ENCODE measurements at regions not wholly inside any gene's neighbourhood (a gene's known extent, or its start where the extent isn't known, plus 50 kb on each side); places are given as distances from the start of the nearest gene placed in this dataset.

DNA sequence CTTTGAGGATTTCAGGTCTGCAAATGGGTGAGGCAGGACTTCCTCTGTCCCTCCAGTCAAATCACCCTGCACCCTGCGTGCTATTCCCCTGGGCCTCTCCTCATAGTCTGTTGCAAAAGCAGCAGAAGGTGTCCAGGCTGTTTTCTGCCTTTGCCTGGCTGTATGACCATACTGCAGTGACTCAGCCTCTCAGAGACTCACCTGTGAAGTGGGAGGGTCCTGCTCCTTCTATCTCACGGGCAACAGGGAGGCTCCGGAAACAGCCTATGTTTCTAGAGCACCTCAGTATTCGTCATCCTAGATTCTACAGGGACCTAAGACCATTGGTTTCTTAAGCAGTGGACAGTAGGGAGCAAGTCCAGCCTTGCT is 216.4 kb downstream of the TLE3 start:
- TF ChIP-seq, protein P1, sequence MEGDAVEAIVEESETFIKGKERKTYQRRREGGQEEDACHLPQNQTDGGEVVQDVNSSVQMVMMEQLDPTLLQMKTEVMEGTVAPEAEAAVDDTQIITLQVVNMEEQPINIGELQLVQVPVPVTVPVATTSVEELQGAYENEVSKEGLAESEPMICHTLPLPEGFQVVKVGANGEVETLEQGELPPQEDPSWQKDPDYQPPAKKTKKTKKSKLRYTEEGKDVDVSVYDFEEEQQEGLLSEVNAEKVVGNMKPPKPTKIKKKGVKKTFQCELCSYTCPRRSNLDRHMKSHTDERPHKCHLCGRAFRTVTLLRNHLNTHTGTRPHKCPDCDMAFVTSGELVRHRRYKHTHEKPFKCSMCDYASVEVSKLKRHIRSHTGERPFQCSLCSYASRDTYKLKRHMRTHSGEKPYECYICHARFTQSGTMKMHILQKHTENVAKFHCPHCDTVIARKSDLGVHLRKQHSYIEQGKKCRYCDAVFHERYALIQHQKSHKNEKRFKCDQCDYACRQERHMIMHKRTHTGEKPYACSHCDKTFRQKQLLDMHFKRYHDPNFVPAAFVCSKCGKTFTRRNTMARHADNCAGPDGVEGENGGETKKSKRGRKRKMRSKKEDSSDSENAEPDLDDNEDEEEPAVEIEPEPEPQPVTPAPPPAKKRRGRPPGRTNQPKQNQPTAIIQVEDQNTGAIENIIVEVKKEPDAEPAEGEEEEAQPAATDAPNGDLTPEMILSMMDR (IDR thresholded peaks at IDR 0.05), result no peak
- no peak for TF ChIP-seq POLR2AphosphoS5 (IDR thresholded peaks at IDR 0.05; ENCODE audit: insufficient read depth in 1 of 2, low read depth in 1 of 2)

Measured in vagina (tissue), 2 donors.